Activated B cell treated with CpG ODN at 0.5 μM for 24 hours (primary cell): ENCODE measurements at regions not wholly inside any gene's neighbourhood (a gene's known extent, or its start where the extent isn't known, plus 50 kb on each side); places are given as distances from the start of the nearest gene placed in this dataset.

Experiments used
- ATAC-seq: fragments of 200-7000 bp; cut with Tn5 transposase; one replicate; pipeline ENCODE4 v1.10.0; 2021; ENCODE audit warnings: low read depth, mild to moderate bottlenecking, moderate library complexity
- CTCF ChIA-PET: fragments of 350-600 bp; sonication (Branson Sonifier 250); formaldehyde crosslinking; loops from one replicate; lab custom pipeline; 2021; ENCODE audit warnings: antibody characterized with exemption; lab: Charles Lee
- POLR2A ChIA-PET: fragments of 350-600 bp; sonication (Branson Sonifier 250); formaldehyde crosslinking; loops from one replicate; lab custom pipeline; 2021; ENCODE audit warnings: antibody characterized with exemption; lab: Charles Lee
- DNase-seq: peaks from one replicate; pipeline ENCODE4 v3.0.0; 2022
- H3K27ac Mint-ChIP-seq: one replicate; pipeline ENCODE4 v1.8.0; 2020; ENCODE audit warnings: mixed read lengths
- H3K27me3 Mint-ChIP-seq: one replicate; pipeline ENCODE4 v1.8.0; 2021; ENCODE audit warnings: mixed read lengths
- H3K36me3 Mint-ChIP-seq: one replicate; pipeline ENCODE4 v1.8.0; 2021; ENCODE audit warnings: low read depth, mixed read lengths
- H3K4me1 Mint-ChIP-seq: one replicate; pipeline ENCODE4 v1.8.0; 2021; ENCODE audit warnings: mixed read lengths
- H3K4me3 Mint-ChIP-seq: one replicate; pipeline ENCODE4 v1.8.0; 2020; ENCODE audit warnings: mild to moderate bottlenecking, mixed read lengths
- H3K9me3 Mint-ChIP-seq: one replicate; pipeline ENCODE4 v1.8.0; 2020; ENCODE audit warnings: mixed read lengths
- intact Hi-C: fragments of 100-400 bp; cut with micrococcal nuclease; formaldehyde crosslinking; loops from one replicate; pipeline ENCODE4 v1.15.1; 2024
- TF ChIP-seq, protein P1 (sequence below): fragments of 200-600 bp; IDR thresholded peaks from one replicate; pipeline ENCODE4 v1.8.0; 2022; ENCODE audit warnings: antibody characterized with exemption, mild to moderate bottlenecking

GRCh38 chr18:77821892-77822291, 572.2 kb downstream of the GALR1 start:
- no peak overlapping the region for H3K4me3 Mint-ChIP-seq
- DNase-seq (no peak), ATAC-seq (no peak)
- no peak overlapping the region for H3K27ac Mint-ChIP-seq
- intact Hi-C loops, result no loop called here
- H3K9me3 Mint-ChIP-seq, result peaks cover 4% of the 10 kb centered on the region
- peaks cover 2% of the 10 kb centered on the region for H3K27me3 Mint-ChIP-seq
- CTCF ChIA-PET, result no interaction called here
- no peaks in the 10 kb centered on the region for H3K36me3 Mint-ChIP-seq
- TF ChIP-seq, protein P1, sequence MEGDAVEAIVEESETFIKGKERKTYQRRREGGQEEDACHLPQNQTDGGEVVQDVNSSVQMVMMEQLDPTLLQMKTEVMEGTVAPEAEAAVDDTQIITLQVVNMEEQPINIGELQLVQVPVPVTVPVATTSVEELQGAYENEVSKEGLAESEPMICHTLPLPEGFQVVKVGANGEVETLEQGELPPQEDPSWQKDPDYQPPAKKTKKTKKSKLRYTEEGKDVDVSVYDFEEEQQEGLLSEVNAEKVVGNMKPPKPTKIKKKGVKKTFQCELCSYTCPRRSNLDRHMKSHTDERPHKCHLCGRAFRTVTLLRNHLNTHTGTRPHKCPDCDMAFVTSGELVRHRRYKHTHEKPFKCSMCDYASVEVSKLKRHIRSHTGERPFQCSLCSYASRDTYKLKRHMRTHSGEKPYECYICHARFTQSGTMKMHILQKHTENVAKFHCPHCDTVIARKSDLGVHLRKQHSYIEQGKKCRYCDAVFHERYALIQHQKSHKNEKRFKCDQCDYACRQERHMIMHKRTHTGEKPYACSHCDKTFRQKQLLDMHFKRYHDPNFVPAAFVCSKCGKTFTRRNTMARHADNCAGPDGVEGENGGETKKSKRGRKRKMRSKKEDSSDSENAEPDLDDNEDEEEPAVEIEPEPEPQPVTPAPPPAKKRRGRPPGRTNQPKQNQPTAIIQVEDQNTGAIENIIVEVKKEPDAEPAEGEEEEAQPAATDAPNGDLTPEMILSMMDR, result no peak
- H3K4me1 Mint-ChIP-seq, result no peaks in the 10 kb centered on the region
- POLR2A ChIA-PET, result no interaction called here

DNA sequence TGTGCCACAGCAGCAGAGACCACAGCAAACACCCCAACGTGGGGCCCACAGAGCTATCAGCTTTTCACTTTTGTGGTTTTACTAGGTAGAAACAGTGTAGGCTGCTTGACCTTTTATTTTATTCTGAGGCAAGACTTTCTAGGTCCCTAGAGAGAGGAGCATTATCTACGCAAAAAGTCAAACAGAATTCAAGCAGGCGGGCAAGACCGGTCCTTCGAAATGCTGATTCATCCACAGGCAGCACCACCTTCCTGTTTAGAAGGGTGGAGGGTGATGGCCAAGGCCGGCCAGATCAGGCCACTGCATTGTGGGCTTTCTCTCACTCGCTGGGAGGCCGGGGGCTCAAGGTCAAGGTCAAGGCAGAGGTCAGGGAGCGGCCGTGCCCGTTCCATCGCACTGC, 573.0 kb downstream of the GALR1 start:
- ChIA-PET POLR2A (no interaction called here), CTCF (no interaction called here)
- Mint-ChIP-seq H3K4me1 (no peaks in the 10 kb centered on the region), H3K27me3 (peaks cover 2% of the 10 kb centered on the region), H3K4me3 (no peak overlapping the region), H3K9me3 (peaks cover 4% of the 10 kb centered on the region), H3K27ac (no peak overlapping the region), H3K36me3 (no peaks in the 10 kb centered on the region)
- DNase-seq, result no peak
- no peak for ATAC-seq
- intact Hi-C loops, result no loop called here
- TF ChIP-seq, protein P1, result no peak

GRCh38 chr18:77833807-77834206, 584.2 kb downstream of the GALR1 start:
- TF ChIP-seq, protein P1, result no peak
- no peak overlapping the region for H3K27ac Mint-ChIP-seq
- POLR2A ChIA-PET, result no interaction called here

GRCh38 chr18:77851802-77852201, 602.2 kb downstream of the GALR1 start:
- intact Hi-C loops, result no loop called here
- Mint-ChIP-seq H3K9me3 (no peaks in the 10 kb centered on the region), H3K27me3 (peaks cover 4% of the 10 kb centered on the region), H3K36me3 (no peaks in the 10 kb centered on the region), H3K27ac (no peak overlapping the region), H3K4me3 (no peak overlapping the region), H3K4me1 (no peaks in the 10 kb centered on the region)
- CTCF ChIA-PET, result no interaction called here
- TF ChIP-seq, protein P1, result no peak
- POLR2A ChIA-PET, result no interaction called here
- DNase-seq (no peak), ATAC-seq (no peak)

More at GRCh38 chr18:77833807-77834206, 584.2 kb downstream of the GALR1 start:
- H3K27me3 Mint-ChIP-seq, result no peaks in the 10 kb centered on the region
- no peaks in the 10 kb centered on the region for H3K9me3 Mint-ChIP-seq
- no peaks in the 10 kb centered on the region for H3K4me1 Mint-ChIP-seq
- H3K4me3 Mint-ChIP-seq, result no peak overlapping the region
- CTCF ChIA-PET, result no interaction called here
- DNase-seq, result no peak
- ATAC-seq, result no peak
- no peaks in the 10 kb centered on the region for H3K36me3 Mint-ChIP-seq
- intact Hi-C loops, result no loop called here

GRCh38 chr18:77853859-77854258, 604.2 kb downstream of the GALR1 start:
- intact Hi-C loops, result no loop called here
- Mint-ChIP-seq H3K4me1 (no peaks in the 10 kb centered on the region), H3K36me3 (no peaks in the 10 kb centered on the region), H3K9me3 (no peaks in the 10 kb centered on the region), H3K4me3 (no peak overlapping the region), H3K27ac (no peak overlapping the region), H3K27me3 (peaks cover 4% of the 10 kb centered on the region)
- ATAC-seq (no peak), DNase-seq (no peak)
- ChIA-PET POLR2A (no interaction called here), CTCF (no interaction called here)
- TF ChIP-seq, protein P1, result no peak
